WTC11 (cell line): ENCODE measurements at regions not wholly inside any gene's neighbourhood (a gene's known extent, or its start where the extent isn't known, plus 50 kb on each side); places are given as distances from the start of the nearest gene placed in this dataset.

Experiments
- ATAC-seq: fragments of 200-7000 bp; cut with Tn5 transposase; 2 replicates; pipeline ENCODE4 v1.10.0; 2021; ENCODE audit warnings: mild to moderate bottlenecking, moderate library complexity
- CTCF ChIA-PET: fragments of 300-600 bp; sonication (Branson Sonifier 250); formaldehyde crosslinking; loops from one replicate; lab custom pipeline; 2021; ENCODE audit warnings: antibody characterized with exemption; lab: Charles Lee
- POLR2A ChIA-PET: fragments of 350-600 bp; sonication (Branson Sonifier 250); formaldehyde crosslinking; loops from one replicate; lab custom pipeline; 2021; ENCODE audit warnings: antibody characterized with exemption; lab: Charles Lee
- DNase-seq: peaks from one replicate; pipeline ENCODE4 v3.0.0; 2021; ENCODE audit warnings: low spot score
- H3K27ac Mint-ChIP-seq: 2 replicates; pipeline ENCODE4 v1.8.0; 2021; ENCODE audit warnings: mixed read lengths
- H3K27me3 Mint-ChIP-seq: 2 replicates; pipeline ENCODE4 v1.8.0; 2021; ENCODE audit warnings: low read depth, mild to moderate bottlenecking, moderate library complexity, mixed read lengths
- H3K36me3 Mint-ChIP-seq: 2 replicates; pipeline ENCODE4 v1.8.0; 2021; ENCODE audit warnings: mixed read lengths
- H3K4me1 Mint-ChIP-seq: 2 replicates; pipeline ENCODE4 v1.8.0; 2022; ENCODE audit warnings: mixed read lengths
- H3K4me3 Mint-ChIP-seq: 2 replicates; pipeline ENCODE4 v1.8.0; 2021; ENCODE audit warnings: mild to moderate bottlenecking, moderate library complexity, mixed read lengths
- H3K9me3 Mint-ChIP-seq: 2 replicates; pipeline ENCODE4 v1.8.0; 2021; ENCODE audit warnings: mixed read lengths
- EMX1 ChIP-seq: fragments of 250-450 bp; sonication (Bioruptor Pico); IDR thresholded peaks from 2 replicates; pipeline ENCODE4 v1.8.0; 2021; ENCODE audit warnings: mild to moderate bottlenecking
- ESRRA ChIP-seq: sonication (generic); formaldehyde crosslinking; IDR thresholded peaks from 2 replicates; pipeline ENCODE4 v1.8.1; 2022; ENCODE audit warnings: mild to moderate bottlenecking, missing genetic modification reagents, borderline replicate concordance
- FOXK1 ChIP-seq: sonication (generic); formaldehyde crosslinking; IDR thresholded peaks from 2 replicates; pipeline ENCODE4 v1.8.0; 2022; ENCODE audit warnings: mild to moderate bottlenecking, moderate library complexity, missing genetic modification reagents
- NFYB ChIP-seq: sonication (generic); formaldehyde crosslinking; conservative IDR thresholded peaks from 2 replicates; pipeline ENCODE4 v1.8.0; 2022; ENCODE audit warnings: low read depth, missing genetic modification reagents
- NR2C2 ChIP-seq: sonication (generic); formaldehyde crosslinking; IDR thresholded peaks from 2 replicates; pipeline ENCODE4 v1.8.0; 2022; ENCODE audit warnings: mild to moderate bottlenecking, missing genetic modification reagents
- SMAD3 ChIP-seq: sonication (generic); formaldehyde crosslinking; IDR thresholded peaks from 2 replicates; pipeline ENCODE4 v1.8.0; 2022; ENCODE audit warnings: missing genetic modification reagents, mild to moderate bottlenecking, borderline replicate concordance
- SMAD4 ChIP-seq: sonication (generic); formaldehyde crosslinking; IDR thresholded peaks from 2 replicates; pipeline ENCODE4 v1.8.0; 2022; ENCODE audit warnings: mild to moderate bottlenecking, missing genetic modification reagents
- SOX15 ChIP-seq: fragments of 250-450 bp; sonication (Bioruptor Pico); IDR thresholded peaks from 2 replicates; pipeline ENCODE4 v1.9.0; 2021; ENCODE audit warnings: mild to moderate bottlenecking
- TEAD1 ChIP-seq: sonication (generic); formaldehyde crosslinking; IDR thresholded peaks from 2 replicates; pipeline ENCODE4 v1.8.0; 2022; ENCODE audit warnings: mild to moderate bottlenecking, missing genetic modification reagents
- TP53 ChIP-seq: sonication (generic); formaldehyde crosslinking; IDR thresholded peaks from 2 replicates; pipeline ENCODE4 v1.8.1; 2023; ENCODE audit warnings: mild to moderate bottlenecking, missing genetic modification reagents
- ZNF138 ChIP-seq: sonication (generic); formaldehyde crosslinking; conservative IDR thresholded peaks from 2 replicates; pipeline ENCODE4 v1.8.1; 2022; ENCODE audit warnings: mild to moderate bottlenecking, moderate library complexity, missing genetic modification reagents
- ZNF263 ChIP-seq: sonication (generic); formaldehyde crosslinking; IDR thresholded peaks from 2 replicates; pipeline ENCODE4 v1.8.1; 2022; ENCODE audit warnings: low read depth, mild to moderate bottlenecking, moderate library complexity, missing genetic modification reagents
- TF ChIP-seq, protein P1 (sequence below): fragments of 250-450 bp; sonication (Bioruptor Pico); IDR thresholded peaks from 2 replicates; pipeline ENCODE4 v1.9.0; 2021; ENCODE audit warnings: mild to moderate bottlenecking, borderline replicate concordance
- TF ChIP-seq, protein P2 (sequence below): sonication (generic); formaldehyde crosslinking; IDR thresholded peaks from 2 replicates; pipeline ENCODE4 v1.8.1; 2023; ENCODE audit warnings: mild to moderate bottlenecking, moderate library complexity, missing genetic modification reagents
- TF ChIP-seq, protein P3 (sequence below): sonication (generic); formaldehyde crosslinking; conservative IDR thresholded peaks from 2 replicates; pipeline ENCODE4 v1.8.1; 2022; ENCODE audit warnings: mild to moderate bottlenecking, missing genetic modification reagents
- TF ChIP-seq, protein P4 (sequence below): sonication (generic); formaldehyde crosslinking; IDR thresholded peaks from 2 replicates; pipeline ENCODE4 v1.8.0; 2023; ENCODE audit warnings: mild to moderate bottlenecking, missing genetic modification reagents
- TF ChIP-seq, protein P5 (sequence below): sonication (generic); formaldehyde crosslinking; IDR thresholded peaks from 2 replicates; pipeline ENCODE4 v1.8.0; 2022; ENCODE audit warnings: mild to moderate bottlenecking, missing genetic modification reagents
- TF ChIP-seq, protein P6 (sequence below): sonication (generic); formaldehyde crosslinking; IDR thresholded peaks from 2 replicates; pipeline ENCODE4 v1.8.1; 2022; ENCODE audit warnings: low read depth, mild to moderate bottlenecking, moderate library complexity, missing genetic modification reagents, borderline replicate concordance
- TF ChIP-seq, protein P7 (sequence below): fragments of 250-450 bp; sonication (Bioruptor Pico); IDR thresholded peaks from 2 replicates; pipeline ENCODE4 v1.9.0; 2021; ENCODE audit warnings: moderate library complexity, mild to moderate bottlenecking, inconsistent platforms, borderline replicate concordance
- TF ChIP-seq, protein P8 (sequence below): fragments of 250-450 bp; sonication (Bioruptor Pico); IDR thresholded peaks from 2 replicates; pipeline ENCODE4 v2.1.2; 2022; ENCODE audit warnings: mild to moderate bottlenecking, moderate library complexity
- TF ChIP-seq, protein P9 (sequence below): sonication (generic); formaldehyde crosslinking; IDR thresholded peaks from 2 replicates; pipeline ENCODE4 v1.8.1; 2023; ENCODE audit warnings: mild to moderate bottlenecking, missing genetic modification reagents, moderate library complexity

DNA sequence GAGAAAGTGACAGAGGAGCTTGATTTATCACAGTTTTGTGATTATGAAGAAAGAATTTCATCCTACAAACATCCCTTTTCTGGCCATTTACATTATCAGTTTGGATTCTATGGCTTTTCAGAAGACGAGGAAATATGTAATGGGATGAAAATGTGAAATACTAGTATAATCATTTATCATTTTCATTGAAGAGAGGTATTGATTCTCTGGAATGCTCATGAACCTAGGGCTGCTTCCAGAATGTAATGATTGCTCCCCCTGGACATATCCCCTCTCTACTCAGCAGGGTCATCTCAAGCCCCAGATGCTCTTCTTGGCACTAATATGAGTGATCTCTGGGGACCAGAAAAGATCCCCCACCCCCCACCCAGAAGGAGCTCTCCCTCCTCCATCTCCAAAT is 106.7 kb upstream of the ZNF618 start (continued):
- TF ChIP-seq, protein P1, sequence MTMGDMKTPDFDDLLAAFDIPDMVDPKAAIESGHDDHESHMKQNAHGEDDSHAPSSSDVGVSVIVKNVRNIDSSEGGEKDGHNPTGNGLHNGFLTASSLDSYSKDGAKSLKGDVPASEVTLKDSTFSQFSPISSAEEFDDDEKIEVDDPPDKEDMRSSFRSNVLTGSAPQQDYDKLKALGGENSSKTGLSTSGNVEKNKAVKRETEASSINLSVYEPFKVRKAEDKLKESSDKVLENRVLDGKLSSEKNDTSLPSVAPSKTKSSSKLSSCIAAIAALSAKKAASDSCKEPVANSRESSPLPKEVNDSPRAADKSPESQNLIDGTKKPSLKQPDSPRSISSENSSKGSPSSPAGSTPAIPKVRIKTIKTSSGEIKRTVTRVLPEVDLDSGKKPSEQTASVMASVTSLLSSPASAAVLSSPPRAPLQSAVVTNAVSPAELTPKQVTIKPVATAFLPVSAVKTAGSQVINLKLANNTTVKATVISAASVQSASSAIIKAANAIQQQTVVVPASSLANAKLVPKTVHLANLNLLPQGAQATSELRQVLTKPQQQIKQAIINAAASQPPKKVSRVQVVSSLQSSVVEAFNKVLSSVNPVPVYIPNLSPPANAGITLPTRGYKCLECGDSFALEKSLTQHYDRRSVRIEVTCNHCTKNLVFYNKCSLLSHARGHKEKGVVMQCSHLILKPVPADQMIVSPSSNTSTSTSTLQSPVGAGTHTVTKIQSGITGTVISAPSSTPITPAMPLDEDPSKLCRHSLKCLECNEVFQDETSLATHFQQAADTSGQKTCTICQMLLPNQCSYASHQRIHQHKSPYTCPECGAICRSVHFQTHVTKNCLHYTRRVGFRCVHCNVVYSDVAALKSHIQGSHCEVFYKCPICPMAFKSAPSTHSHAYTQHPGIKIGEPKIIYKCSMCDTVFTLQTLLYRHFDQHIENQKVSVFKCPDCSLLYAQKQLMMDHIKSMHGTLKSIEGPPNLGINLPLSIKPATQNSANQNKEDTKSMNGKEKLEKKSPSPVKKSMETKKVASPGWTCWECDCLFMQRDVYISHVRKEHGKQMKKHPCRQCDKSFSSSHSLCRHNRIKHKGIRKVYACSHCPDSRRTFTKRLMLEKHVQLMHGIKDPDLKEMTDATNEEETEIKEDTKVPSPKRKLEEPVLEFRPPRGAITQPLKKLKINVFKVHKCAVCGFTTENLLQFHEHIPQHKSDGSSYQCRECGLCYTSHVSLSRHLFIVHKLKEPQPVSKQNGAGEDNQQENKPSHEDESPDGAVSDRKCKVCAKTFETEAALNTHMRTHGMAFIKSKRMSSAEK (CRISPR knock-in tag): no peak
- no peak for TF ChIP-seq ZNF263
- TF ChIP-seq ESRRA (CRISPR knock-in tag): no peak
- no peak for TF ChIP-seq TEAD1 (CRISPR knock-in tag)
- no peak for TF ChIP-seq ZNF138 (CRISPR knock-in tag)
- no peak for TF ChIP-seq SMAD4
- TF ChIP-seq SOX15 (CRISPR knock-in tag): no peak
- no peak for TF ChIP-seq FOXK1
- TF ChIP-seq, protein P2, sequence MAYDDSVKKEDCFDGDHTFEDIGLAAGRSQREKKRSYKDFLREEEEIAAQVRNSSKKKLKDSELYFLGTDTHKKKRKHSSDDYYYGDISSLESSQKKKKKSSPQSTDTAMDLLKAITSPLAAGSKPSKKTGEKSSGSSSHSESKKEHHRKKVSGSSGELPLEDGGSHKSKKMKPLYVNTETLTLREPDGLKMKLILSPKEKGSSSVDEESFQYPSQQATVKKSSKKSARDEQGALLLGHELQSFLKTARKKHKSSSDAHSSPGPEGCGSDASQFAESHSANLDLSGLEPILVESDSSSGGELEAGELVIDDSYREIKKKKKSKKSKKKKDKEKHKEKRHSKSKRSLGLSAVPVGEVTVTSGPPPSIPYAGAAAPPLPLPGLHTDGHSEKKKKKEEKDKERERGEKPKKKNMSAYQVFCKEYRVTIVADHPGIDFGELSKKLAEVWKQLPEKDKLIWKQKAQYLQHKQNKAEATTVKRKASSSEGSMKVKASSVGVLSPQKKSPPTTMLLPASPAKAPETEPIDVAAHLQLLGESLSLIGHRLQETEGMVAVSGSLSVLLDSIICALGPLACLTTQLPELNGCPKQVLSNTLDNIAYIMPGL (CRISPR knock-in tag): no peak
- TF ChIP-seq, protein P3, sequence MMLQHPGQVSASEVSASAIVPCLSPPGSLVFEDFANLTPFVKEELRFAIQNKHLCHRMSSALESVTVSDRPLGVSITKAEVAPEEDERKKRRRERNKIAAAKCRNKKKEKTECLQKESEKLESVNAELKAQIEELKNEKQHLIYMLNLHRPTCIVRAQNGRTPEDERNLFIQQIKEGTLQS (CRISPR knock-in tag): no peak
- TF ChIP-seq NFYB: no peak
- no peak for TF ChIP-seq EMX1 (CRISPR knock-in tag)
- no peak for TF ChIP-seq SMAD3 (CRISPR knock-in tag)
- TF ChIP-seq, protein P4, sequence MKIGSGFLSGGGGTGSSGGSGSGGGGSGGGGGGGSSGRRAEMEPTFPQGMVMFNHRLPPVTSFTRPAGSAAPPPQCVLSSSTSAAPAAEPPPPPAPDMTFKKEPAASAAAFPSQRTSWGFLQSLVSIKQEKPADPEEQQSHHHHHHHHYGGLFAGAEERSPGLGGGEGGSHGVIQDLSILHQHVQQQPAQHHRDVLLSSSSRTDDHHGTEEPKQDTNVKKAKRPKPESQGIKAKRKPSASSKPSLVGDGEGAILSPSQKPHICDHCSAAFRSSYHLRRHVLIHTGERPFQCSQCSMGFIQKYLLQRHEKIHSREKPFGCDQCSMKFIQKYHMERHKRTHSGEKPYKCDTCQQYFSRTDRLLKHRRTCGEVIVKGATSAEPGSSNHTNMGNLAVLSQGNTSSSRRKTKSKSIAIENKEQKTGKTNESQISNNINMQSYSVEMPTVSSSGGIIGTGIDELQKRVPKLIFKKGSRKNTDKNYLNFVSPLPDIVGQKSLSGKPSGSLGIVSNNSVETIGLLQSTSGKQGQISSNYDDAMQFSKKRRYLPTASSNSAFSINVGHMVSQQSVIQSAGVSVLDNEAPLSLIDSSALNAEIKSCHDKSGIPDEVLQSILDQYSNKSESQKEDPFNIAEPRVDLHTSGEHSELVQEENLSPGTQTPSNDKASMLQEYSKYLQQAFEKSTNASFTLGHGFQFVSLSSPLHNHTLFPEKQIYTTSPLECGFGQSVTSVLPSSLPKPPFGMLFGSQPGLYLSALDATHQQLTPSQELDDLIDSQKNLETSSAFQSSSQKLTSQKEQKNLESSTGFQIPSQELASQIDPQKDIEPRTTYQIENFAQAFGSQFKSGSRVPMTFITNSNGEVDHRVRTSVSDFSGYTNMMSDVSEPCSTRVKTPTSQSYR: no peak

DNA sequence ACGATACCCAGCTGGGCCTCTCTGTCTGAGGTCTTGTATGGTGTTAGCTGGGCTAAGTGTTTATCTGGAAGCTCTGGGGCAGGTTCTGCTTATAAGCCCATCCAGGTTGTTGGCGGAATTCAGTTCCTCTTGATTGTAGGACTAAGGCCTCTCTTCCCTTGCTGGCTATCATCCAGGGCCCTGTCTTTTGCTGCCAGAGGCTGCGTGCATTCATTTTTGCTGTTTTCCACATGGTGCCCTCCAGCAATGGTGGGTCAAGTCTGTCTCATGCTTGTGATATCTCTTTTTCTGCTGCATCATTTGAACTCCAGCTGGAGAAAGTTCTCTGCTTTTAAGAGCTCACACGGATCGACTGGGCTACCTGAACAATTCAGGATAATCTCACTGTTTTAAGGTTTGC is 105.7 kb upstream of the ZNF618 start:
- ChIA-PET POLR2A (no interaction called here), CTCF (interaction anchor here (0.8 to 1.2 kb wide), 2 partner anchors 193 to 251 kb away, joined by 3 read pairs; no protein-coding TSS in a partner anchor)
- no peak for TF ChIP-seq TP53 (CRISPR knock-in tag)
- TF ChIP-seq, protein P5, sequence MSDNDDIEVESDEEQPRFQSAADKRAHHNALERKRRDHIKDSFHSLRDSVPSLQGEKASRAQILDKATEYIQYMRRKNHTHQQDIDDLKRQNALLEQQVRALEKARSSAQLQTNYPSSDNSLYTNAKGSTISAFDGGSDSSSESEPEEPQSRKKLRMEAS (CRISPR knock-in tag): no peak
- TF ChIP-seq, protein P6, sequence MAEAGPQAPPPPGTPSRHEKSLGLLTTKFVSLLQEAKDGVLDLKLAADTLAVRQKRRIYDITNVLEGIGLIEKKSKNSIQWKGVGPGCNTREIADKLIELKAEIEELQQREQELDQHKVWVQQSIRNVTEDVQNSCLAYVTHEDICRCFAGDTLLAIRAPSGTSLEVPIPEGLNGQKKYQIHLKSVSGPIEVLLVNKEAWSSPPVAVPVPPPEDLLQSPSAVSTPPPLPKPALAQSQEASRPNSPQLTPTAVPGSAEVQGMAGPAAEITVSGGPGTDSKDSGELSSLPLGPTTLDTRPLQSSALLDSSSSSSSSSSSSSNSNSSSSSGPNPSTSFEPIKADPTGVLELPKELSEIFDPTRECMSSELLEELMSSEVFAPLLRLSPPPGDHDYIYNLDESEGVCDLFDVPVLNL (CRISPR knock-in tag): no peak
- TF ChIP-seq, protein P7, sequence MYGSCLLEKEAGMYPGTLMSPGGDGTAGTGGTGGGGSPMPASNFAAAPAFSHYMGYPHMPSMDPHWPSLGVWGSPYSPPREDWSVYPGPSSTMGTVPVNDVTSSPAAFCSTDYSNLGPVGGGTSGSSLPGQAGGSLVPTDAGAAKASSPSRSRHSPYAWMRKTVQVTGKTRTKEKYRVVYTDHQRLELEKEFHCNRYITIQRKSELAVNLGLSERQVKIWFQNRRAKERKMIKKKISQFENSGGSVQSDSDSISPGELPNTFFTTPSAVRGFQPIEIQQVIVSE: no peak
- TF ChIP-seq, protein P8, sequence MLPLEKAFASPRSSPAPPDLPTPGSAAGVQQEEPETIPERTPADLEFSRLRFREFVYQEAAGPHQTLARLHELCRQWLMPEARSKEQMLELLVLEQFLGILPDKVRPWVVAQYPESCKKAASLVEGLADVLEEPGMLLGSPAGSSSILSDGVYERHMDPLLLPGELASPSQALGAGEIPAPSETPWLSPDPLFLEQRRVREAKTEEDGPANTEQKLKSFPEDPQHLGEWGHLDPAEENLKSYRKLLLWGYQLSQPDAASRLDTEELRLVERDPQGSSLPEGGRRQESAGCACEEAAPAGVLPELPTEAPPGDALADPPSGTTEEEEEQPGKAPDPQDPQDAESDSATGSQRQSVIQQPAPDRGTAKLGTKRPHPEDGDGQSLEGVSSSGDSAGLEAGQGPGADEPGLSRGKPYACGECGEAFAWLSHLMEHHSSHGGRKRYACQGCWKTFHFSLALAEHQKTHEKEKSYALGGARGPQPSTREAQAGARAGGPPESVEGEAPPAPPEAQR: no peak
- no peak for TF ChIP-seq SMAD4
- TF ChIP-seq, protein P9, sequence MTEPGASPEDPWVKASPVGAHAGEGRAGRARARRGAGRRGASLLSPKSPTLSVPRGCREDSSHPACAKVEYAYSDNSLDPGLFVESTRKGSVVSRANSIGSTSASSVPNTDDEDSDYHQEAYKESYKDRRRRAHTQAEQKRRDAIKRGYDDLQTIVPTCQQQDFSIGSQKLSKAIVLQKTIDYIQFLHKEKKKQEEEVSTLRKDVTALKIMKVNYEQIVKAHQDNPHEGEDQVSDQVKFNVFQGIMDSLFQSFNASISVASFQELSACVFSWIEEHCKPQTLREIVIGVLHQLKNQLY (CRISPR knock-in tag): no peak
- TF ChIP-seq NR2C2 (CRISPR knock-in tag): no peak
- Mint-ChIP-seq H3K9me3 (peaks cover 4% of the 10 kb centered on the region; the same call in 1 of the 2 replicates), H3K27ac (no peak overlapping the region), H3K4me3 (no peak overlapping the region), H3K36me3 (no peaks in the 10 kb centered on the region), H3K4me1 (no peaks in the 10 kb centered on the region), H3K27me3 (peaks cover 18% of the 10 kb centered on the region)
- ATAC-seq (no peak), DNase-seq (no peak)
